ENCODE measurements at regions not wholly inside any gene's neighbourhood (a gene's known extent, or its start where the extent isn't known, plus 50 kb on each side); places are given as distances from the start of the nearest gene placed in this dataset.

GRCh38 chr1:84753516-84754385 is 63.5 kb upstream of the SSX2IP start:
- Histone ChIP-seq H3K9me1 (ENCODE audit: insufficient read depth, low read length) (peaks cover 3% of the 10 kb centered on the region), H3K4me3 (ENCODE audit: insufficient read depth, low read depth, low read length) (no peak overlapping the region), H4K91ac (ENCODE audit: insufficient read depth, low read depth, low read length) (peak overlapping the region; percentile 43; the same call in 1 of the 2 replicates), H3K23ac (ENCODE audit: low read depth, low read length) (no peak overlapping the region), H3K4ac (ENCODE audit: low read depth, low read length) (peak overlapping the region; percentile 3; the same call in 1 of the 2 replicates), H4K20me1 (ENCODE audit: insufficient read depth, low read length) (no peaks in the 10 kb centered on the region; the same call in 1 of the 2 replicates), H3K27me3 (ENCODE audit: control insufficient read depth, insufficient read depth, low read length) (no peaks in the 10 kb centered on the region), H2AK5ac (ENCODE audit: low read depth, low read length) (peak overlapping the region; percentile 77; the same call in 1 of the 2 replicates), H3K9me3 (ENCODE audit: control insufficient read depth, insufficient read depth, low read length) (no peaks in the 10 kb centered on the region), H3K14ac (replicated peaks; ENCODE audit: low read depth, low read length) (no peak overlapping the region), H2AFZ (replicated peaks; ENCODE audit: low read length, poor library complexity) (no peak overlapping the region), H3K36me3 (ENCODE audit: control insufficient read depth, insufficient read depth, low read length) (no peaks in the 10 kb centered on the region), H2BK15ac (ENCODE audit: low read depth, low read length) (0 out of 3 replicates have a peak overlapping the region, but pooled peaks have one; percentile 47), H4K5ac (ENCODE audit: low read depth, low read length) (no peak overlapping the region), H3K56ac (ENCODE audit: extremely low read depth, insufficient read depth, low read length) (no peak overlapping the region), H3K79me1 (ENCODE audit: low read depth in 1 of 2, low read length in 2 of 2) (no peaks in the 10 kb centered on the region), H3K27ac (ENCODE audit: insufficient read depth, low read length) (no peak overlapping the region), H3K18ac (ENCODE audit: low read depth, low read length) (no peak overlapping the region), H2AK9ac (replicated peaks; ENCODE audit: low read depth, low read length, poor library complexity) (no peak overlapping the region), H3K9ac (ENCODE audit: low read depth, low read length) (no peak overlapping the region), H2BK120ac (ENCODE audit: low read depth, low read length) (peak overlapping the region; percentile 11), H2BK20ac (ENCODE audit: low read depth, low read length) (peak overlapping the region; percentile 50; the same call in 1 of the 2 replicates), H4K8ac (ENCODE audit: low read depth in 2 of 2, low read length in 2 of 2) (no peak overlapping the region), H3K4me2 (ENCODE audit: low read depth, low read length) (no peak overlapping the region), H3K4me1 (ENCODE audit: control insufficient read depth, insufficient read depth, low read length) (peaks cover 5% of the 10 kb centered on the region; the same call in 1 of the 2 replicates), H2BK5ac (ENCODE audit: low read depth, low read length, poor library complexity, severe bottlenecking) (no peak overlapping the region)
- WGBS, 2 experiments (ENCODE audit: extremely low coverage in 2 of 2, insufficient read length in 1 of 2), result 51% methylated on average over 7 of the region's 16 CpGs; no CpG with 5 or more reads in 1 of the 2 experiments
- ATAC-seq (ENCODE audit: low read depth) (peak; percentile 92), DNase-seq (peak; percentile 78)
- no TSS peak for BruUV-seq (replicated peaks)
- intact Hi-C loops (cut with micrococcal nuclease) (loop anchor here (1.0 to 10.0 kb wide), 10 partner anchors 65 to 821 kb away; partner anchors contain the start of genes CTBS, GNG5, PRKACB and SAMD13), in situ Hi-C loops (cut with MboI; ENCODE audit: low sequenced_read_pairs) (loop anchor here (5.0 to 25.0 kb wide), 3 partner anchors 126 to 599 kb away; no protein-coding TSS in a partner anchor), dilution Hi-C loops (cut with HindIII; ENCODE audit: low sequenced_read_pairs, unreplicated experiment) (no loop called here)
- ChIA-PET POLR2A (ENCODE audit: unreplicated experiment) (no interaction called here), CTCF (interaction anchor here (0.6 to 1.7 kb wide), 10 partner anchors 18 to 316 kb away, joined by 3 to 5 read pairs (median 4); no protein-coding TSS in a partner anchor)
- TF ChIP-seq RAD21 (IDR thresholded peaks at IDR 0.05; ENCODE audit: low read length) (peak; percentile 100), ELK1 (IDR thresholded peaks at IDR 0.05; ENCODE audit: borderline replicate concordance, low read depth, low read length) (no peak), CHD1 (IDR thresholded peaks at IDR 0.05; ENCODE audit: low read depth, low read length) (no peak), RFX5 (IDR thresholded peaks at IDR 0.05; ENCODE audit: low read depth, low read length) (no peak), MAFK (IDR thresholded peaks at IDR 0.05; ENCODE audit: low read depth, low read length) (no peak), MAZ (IDR thresholded peaks at IDR 0.05; ENCODE audit: borderline replicate concordance, low read depth, low read length) (peak; percentile 54; the same call in 1 of the 2 replicates), POLR2A (IDR thresholded peaks at IDR 0.05; ENCODE audit: low read depth, low read length) (peak; percentile 57; the same call in 1 of the 2 replicates), BHLHE40 (IDR thresholded peaks at IDR 0.05; ENCODE audit: low read depth, low read length) (no peak), USF2 (IDR thresholded peaks at IDR 0.05; ENCODE audit: low read depth, low read length) (no peak), SMC3 (IDR thresholded peaks at IDR 0.05; ENCODE audit: low read depth, low read length) (peak; percentile 99), MXI1 (IDR thresholded peaks at IDR 0.05; ENCODE audit: borderline replicate concordance, low read depth, low read length) (no peak), CEBPB (IDR thresholded peaks at IDR 0.05; ENCODE audit: low read depth, low read length) (no peak), FOS (IDR thresholded peaks at IDR 0.05; ENCODE audit: low read depth, low read length) (no peak)

All from IMR-90 (cell line).